ENCODE measurements at regions not wholly inside any gene's neighbourhood (a gene's known extent, or its start where the extent isn't known, plus 50 kb on each side); places are given as distances from the start of the nearest gene placed in this dataset.

DNA sequence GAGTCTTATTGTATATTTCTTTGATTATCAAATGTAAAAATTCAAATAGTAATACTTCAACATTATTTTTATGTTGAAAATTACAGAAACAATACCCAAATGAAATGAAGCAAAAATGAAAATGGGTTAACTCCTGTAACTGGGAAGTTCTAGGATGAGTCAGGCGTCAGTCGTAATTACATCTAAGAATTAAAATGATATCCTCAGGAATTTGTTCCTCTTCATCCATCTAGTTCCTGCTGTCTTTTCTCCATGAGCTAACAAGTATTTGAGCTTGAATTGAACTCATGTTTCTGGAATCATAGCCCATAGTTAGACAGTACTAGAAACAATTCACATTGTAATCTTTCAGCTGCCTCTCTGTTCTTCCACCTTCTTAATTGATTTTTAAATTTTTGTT is 568.3 kb upstream of the TLE4 start:
- Histone ChIP-seq H3K27me3 (ENCODE audit: control insufficient read depth, insufficient read depth, low read length) (no peaks in the 10 kb centered on the region), H3K36me3 (replicated peaks; ENCODE audit: control insufficient read depth, insufficient read depth, low read length) (no peaks in the 10 kb centered on the region)
- DNase-seq, result no peak

DNA sequence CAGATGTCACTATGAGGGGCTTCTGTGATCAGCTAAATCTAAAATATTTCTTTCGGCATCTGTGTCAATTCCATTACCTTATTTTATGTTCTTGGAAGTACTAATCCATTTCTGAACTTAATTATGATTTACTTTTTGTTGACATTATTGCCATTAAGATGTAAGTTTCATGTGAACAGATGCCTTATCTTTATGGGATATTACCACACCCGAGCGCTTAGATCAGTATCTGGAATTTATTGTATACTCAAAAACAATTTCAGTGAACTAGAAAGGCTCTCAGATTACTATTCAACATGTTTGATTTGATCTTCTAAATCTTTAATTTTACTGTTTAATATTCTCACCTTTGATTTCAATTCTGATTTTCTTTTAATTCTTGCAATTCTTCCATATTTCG is 567.7 kb upstream of the TLE4 start:
- no peaks in the 10 kb centered on the region for H3K36me3 ChIP-seq (replicated peaks; ENCODE audit: control insufficient read depth, insufficient read depth, low read length)
- no peak overlapping the region for H3K4me3 ChIP-seq (ENCODE audit: insufficient read depth, low read depth, low read length)
- DNase-seq, result no peak
- H3K27me3 ChIP-seq (ENCODE audit: control insufficient read depth, insufficient read depth, low read length), result no peaks in the 10 kb centered on the region

More for the DNA sequence above, 568.3 kb upstream of the TLE4 start:
- H3K4me3 ChIP-seq (ENCODE audit: insufficient read depth, low read depth, low read length), result no peak overlapping the region

- DNase-seq, result no peak
- H3K27me3 ChIP-seq (ENCODE audit: control insufficient read depth, insufficient read depth, low read length), result no peaks in the 10 kb centered on the region
- H3K36me3 ChIP-seq (replicated peaks; ENCODE audit: control insufficient read depth, insufficient read depth, low read length), result no peaks in the 10 kb centered on the region
- H3K4me3 ChIP-seq (ENCODE audit: insufficient read depth, low read depth, low read length), result no peak overlapping the region
Observed at GRCh38 chr9:79006546-79006945, 565.2 kb upstream of the TLE4 start.

- no peak for DNase-seq
- no peaks in the 10 kb centered on the region for H3K27me3 ChIP-seq (ENCODE audit: control insufficient read depth, insufficient read depth, low read length)
- no peaks in the 10 kb centered on the region for H3K36me3 ChIP-seq (replicated peaks; ENCODE audit: control insufficient read depth, insufficient read depth, low read length)
- H3K4me3 ChIP-seq (ENCODE audit: insufficient read depth, low read depth, low read length), result no peak overlapping the region
Observed at GRCh38 chr9:79007701-79008483, 563.9 kb upstream of the TLE4 start.

GRCh38 chr9:79008916-79009315 is 562.8 kb upstream of the TLE4 start:
- no peaks in the 10 kb centered on the region for H3K27me3 ChIP-seq (ENCODE audit: control insufficient read depth, insufficient read depth, low read length)
- H3K4me3 ChIP-seq (ENCODE audit: insufficient read depth, low read depth, low read length), result no peak overlapping the region
- no peaks in the 10 kb centered on the region for H3K36me3 ChIP-seq (replicated peaks; ENCODE audit: control insufficient read depth, insufficient read depth, low read length)
- no peak for DNase-seq

GRCh38 chr9:79011461-79011860 is 560.3 kb upstream of the TLE4 start:
- Histone ChIP-seq H3K36me3 (replicated peaks; ENCODE audit: control insufficient read depth, insufficient read depth, low read length) (no peaks in the 10 kb centered on the region), H3K27me3 (ENCODE audit: control insufficient read depth, insufficient read depth, low read length) (no peaks in the 10 kb centered on the region), H3K4me3 (ENCODE audit: insufficient read depth, low read depth, low read length) (no peak overlapping the region)
- DNase-seq, result no peak

DNA sequence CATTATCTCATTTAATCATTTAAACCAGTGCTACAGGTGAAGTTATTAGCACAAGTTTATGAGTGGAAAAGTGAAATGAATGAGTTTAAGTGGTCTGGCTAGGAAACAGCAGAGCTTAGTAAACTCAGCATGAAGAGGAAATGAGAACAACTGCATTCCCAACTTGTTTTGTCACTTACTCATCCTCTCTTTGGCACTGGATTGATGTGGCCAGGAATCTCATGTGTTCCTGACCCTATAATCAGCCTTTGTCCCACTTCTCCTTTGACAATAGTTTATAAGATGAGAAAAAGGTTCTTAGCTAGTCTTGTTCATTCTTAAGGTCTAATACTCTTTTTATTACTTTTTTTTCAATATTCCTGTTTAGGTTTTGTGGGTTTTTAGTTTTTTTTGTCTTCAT is 559.2 kb upstream of the TLE4 start:
- H3K27me3 ChIP-seq (ENCODE audit: control insufficient read depth, insufficient read depth, low read length), result no peaks in the 10 kb centered on the region
- DNase-seq, result no peak

GRCh38 chr9:79013715-79014610 is 557.8 kb upstream of the TLE4 start:
- Histone ChIP-seq H3K27me3 (ENCODE audit: control insufficient read depth, insufficient read depth, low read length) (no peaks in the 10 kb centered on the region), H3K4me3 (ENCODE audit: insufficient read depth, low read depth, low read length) (no peak overlapping the region), H3K36me3 (replicated peaks; ENCODE audit: control insufficient read depth, insufficient read depth, low read length) (no peaks in the 10 kb centered on the region)
- no peak for DNase-seq

More for the DNA sequence above, 559.2 kb upstream of the TLE4 start:
- Histone ChIP-seq H3K36me3 (replicated peaks; ENCODE audit: control insufficient read depth, insufficient read depth, low read length) (no peaks in the 10 kb centered on the region), H3K4me3 (ENCODE audit: insufficient read depth, low read depth, low read length) (no peak overlapping the region)

DNA sequence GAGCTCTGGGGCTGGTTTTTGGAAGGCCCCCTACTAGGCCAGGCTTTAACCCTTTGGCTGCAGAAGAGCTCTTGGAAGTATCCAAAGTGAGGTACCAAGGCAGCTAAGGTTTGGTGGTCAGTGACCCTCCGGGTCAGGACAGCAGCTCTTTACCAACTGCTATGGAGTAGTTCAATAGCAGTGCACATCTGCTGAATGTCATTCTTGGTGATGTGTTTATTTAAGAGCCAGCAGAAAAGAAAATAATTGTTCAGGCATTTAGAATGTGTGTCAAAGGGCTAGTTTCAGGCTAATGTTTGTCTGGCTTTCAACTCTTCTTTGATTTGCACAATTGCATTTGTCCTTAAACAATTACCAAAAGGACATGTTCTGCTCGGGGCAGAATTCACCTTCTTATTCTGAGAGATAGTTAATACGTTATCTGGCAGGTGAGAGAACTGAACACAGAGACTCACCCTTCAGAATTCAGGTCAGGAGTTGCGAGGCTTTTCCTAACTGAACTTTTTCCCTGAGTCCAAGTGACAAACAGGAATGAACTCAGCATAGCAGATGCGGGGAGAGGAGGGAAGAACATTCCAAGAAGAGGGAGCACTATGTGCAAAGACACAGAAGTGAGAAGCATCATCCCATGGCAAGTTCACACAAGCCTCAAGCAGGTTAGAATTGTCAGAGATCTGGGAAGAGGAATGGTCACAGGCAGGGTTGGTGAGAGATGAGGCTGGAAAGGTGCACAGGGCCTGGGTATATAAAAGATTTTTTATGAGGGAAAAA is 556.7 kb upstream of the TLE4 start:
- no peak overlapping the region for H3K4me3 ChIP-seq (ENCODE audit: insufficient read depth, low read depth, low read length)
- no peaks in the 10 kb centered on the region for H3K36me3 ChIP-seq (replicated peaks; ENCODE audit: control insufficient read depth, insufficient read depth, low read length)
- H3K27me3 ChIP-seq (ENCODE audit: control insufficient read depth, insufficient read depth, low read length), result no peaks in the 10 kb centered on the region
- DNase-seq, result no peak

- Histone ChIP-seq H3K4me3 (ENCODE audit: insufficient read depth, low read depth, low read length) (no peak overlapping the region), H3K36me3 (replicated peaks; ENCODE audit: control insufficient read depth, insufficient read depth, low read length) (no peaks in the 10 kb centered on the region), H3K27me3 (ENCODE audit: control insufficient read depth, insufficient read depth, low read length) (no peaks in the 10 kb centered on the region)
- DNase-seq, result no peak
Observed at GRCh38 chr9:79015951-79016350, 555.8 kb upstream of the TLE4 start.

DNA sequence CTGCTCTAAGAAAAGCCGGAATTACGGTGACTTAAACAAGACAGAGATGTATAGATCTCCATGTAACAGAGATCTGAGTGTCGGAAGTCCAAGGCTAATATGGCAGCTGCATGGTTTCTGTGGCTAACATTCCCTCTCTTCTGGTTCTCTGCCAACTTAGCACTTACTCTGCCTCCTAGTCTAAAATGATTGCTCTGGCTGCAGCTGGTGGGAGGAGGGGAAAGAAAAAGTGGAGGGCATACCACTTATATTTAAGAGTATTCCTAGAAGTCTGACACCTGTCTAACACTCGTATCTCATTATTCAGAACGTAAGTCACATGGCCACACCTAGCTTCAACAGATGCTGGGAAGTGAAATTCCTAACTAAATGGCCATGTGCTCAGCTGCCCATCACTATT is 551.5 kb upstream of the TLE4 start:
- no peak for DNase-seq
- H3K4me3 ChIP-seq (ENCODE audit: insufficient read depth, low read depth, low read length), result no peak overlapping the region
- no peaks in the 10 kb centered on the region for H3K27me3 ChIP-seq (ENCODE audit: control insufficient read depth, insufficient read depth, low read length)
- H3K36me3 ChIP-seq (replicated peaks; ENCODE audit: control insufficient read depth, insufficient read depth, low read length), result no peaks in the 10 kb centered on the region

DNA sequence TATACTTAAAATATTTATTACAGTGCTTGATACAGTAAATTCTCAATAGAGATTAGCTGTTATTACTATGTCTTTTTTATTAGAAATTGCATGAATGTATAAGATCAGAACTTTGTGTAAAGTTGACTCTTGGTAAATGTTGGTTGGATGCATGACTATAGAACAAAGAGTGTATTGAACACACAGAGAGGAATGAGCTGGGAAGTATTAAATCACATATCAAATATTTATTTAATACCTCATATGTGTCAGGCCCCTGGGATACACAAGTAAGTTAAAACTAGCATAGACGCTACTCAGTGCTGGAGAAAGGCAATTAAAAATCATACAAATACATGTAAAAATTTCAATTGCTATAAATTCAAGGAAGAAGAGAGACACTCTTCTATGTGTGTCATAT is 550.7 kb upstream of the TLE4 start:
- Histone ChIP-seq H3K36me3 (replicated peaks; ENCODE audit: control insufficient read depth, insufficient read depth, low read length) (no peaks in the 10 kb centered on the region), H3K4me3 (ENCODE audit: insufficient read depth, low read depth, low read length) (no peak overlapping the region), H3K27me3 (ENCODE audit: control insufficient read depth, insufficient read depth, low read length) (no peaks in the 10 kb centered on the region)
- DNase-seq, result no peak

DNA sequence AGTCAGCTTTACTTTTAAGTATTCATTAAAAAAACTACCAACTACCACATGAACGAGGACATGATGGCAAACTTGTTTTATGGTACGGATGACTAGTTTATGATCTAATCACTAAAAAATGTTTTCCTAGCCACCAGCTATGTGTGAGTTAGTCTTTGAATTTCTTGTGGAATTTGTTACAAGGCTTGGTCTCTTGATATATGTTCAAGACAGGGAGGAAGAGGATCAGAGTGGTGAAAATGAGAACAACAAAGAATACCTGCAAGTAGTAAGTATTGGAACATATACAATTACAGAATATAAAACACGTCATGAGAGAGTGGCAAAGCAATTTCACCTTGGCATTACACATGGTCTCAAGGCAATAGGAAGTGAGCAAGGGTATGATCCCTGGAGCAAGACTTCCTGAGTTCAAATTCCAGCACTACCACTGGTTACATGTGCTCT is 548.6 kb upstream of the TLE4 start:
- Histone ChIP-seq H3K36me3 (replicated peaks; ENCODE audit: control insufficient read depth, insufficient read depth, low read length) (no peaks in the 10 kb centered on the region), H3K27me3 (ENCODE audit: control insufficient read depth, insufficient read depth, low read length) (no peaks in the 10 kb centered on the region), H3K4me3 (ENCODE audit: insufficient read depth, low read depth, low read length) (no peak overlapping the region)
- DNase-seq, result no peak

DNA sequence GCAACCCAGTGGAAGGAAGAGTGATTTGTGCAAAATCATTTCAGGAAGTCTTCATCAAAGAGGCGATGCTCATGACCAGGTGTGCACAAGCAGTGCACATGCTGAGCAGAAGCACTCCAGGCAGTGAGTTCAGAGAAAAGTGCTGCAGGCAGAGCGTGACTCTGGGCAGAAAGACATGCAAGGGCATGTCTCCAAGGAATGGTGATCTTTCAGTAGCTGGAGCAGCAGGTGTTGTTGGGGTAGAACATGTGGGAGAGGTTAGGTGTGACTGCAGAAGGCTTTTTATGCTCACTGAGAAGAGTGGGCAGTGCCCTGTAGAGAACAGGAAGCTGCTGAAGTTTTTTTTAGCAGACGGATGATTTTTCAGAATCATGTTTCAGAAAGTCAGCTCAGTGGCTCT is 545.4 kb upstream of the TLE4 start:
- Histone ChIP-seq H3K4me3 (ENCODE audit: insufficient read depth, low read depth, low read length) (no peak overlapping the region), H3K36me3 (replicated peaks; ENCODE audit: control insufficient read depth, insufficient read depth, low read length) (no peaks in the 10 kb centered on the region), H3K27me3 (ENCODE audit: control insufficient read depth, insufficient read depth, low read length) (no peaks in the 10 kb centered on the region)
- no peak for DNase-seq
